ENCODE measurements at regions not wholly inside any gene's neighbourhood (a gene's known extent, or its start where the extent isn't known, plus 50 kb on each side); places are given as distances from the start of the nearest gene placed in this dataset.

DNA sequence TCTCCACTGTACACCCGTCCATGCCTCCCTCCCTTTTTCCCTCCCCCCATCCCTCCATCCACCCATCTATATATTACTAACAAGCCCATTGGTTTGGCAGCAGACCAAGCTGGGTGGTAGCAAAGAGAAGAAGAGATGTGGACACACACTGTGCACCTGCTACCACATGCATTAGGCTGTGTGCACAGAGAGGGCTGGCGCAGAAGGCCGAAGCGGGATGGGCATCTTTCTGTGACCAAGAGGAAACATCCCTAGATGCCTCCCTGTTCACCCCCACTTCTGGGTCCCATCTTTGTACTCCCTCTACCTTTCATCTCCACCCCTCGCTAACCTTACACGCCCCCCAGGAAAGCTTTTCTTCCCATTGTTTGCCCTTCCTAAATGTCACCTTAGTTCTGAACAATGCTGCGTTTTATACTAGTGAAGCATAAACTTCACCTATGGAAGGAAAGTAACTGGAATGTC, 64.9 kb upstream of the AFDN start:
- POLR2A ChIA-PET (ENCODE audit: unreplicated experiment), result no interaction called here
- H3K9me2 ChIP-seq (ENCODE audit: insufficient read depth), result no peaks in the 10 kb centered on the region
- TF ChIP-seq EZH2 (IDR thresholded peaks at IDR 0.05; ENCODE audit: low read depth), result no peak
- TF ChIP-seq, protein P1, sequence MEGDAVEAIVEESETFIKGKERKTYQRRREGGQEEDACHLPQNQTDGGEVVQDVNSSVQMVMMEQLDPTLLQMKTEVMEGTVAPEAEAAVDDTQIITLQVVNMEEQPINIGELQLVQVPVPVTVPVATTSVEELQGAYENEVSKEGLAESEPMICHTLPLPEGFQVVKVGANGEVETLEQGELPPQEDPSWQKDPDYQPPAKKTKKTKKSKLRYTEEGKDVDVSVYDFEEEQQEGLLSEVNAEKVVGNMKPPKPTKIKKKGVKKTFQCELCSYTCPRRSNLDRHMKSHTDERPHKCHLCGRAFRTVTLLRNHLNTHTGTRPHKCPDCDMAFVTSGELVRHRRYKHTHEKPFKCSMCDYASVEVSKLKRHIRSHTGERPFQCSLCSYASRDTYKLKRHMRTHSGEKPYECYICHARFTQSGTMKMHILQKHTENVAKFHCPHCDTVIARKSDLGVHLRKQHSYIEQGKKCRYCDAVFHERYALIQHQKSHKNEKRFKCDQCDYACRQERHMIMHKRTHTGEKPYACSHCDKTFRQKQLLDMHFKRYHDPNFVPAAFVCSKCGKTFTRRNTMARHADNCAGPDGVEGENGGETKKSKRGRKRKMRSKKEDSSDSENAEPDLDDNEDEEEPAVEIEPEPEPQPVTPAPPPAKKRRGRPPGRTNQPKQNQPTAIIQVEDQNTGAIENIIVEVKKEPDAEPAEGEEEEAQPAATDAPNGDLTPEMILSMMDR (conservative IDR thresholded peaks at IDR 0.05), result no peak
- H3K9me3 ChIP-seq (ENCODE audit: insufficient read depth, low read depth), result no peaks in the 10 kb centered on the region
- CTCF ChIA-PET, result no interaction called here
- H2AFZ ChIP-seq, result no peak overlapping the region
- no peak overlapping the region for H3K27ac ChIP-seq
- no peak overlapping the region for H3K4me2 ChIP-seq
- intact Hi-C loops (cut with micrococcal nuclease; ENCODE audit: unreplicated experiment), result no loop called here
- no peaks in the 10 kb centered on the region for H3K79me2 ChIP-seq (ENCODE audit: low read depth)
- no TSS peak for BruUV-seq (replicated peaks)
- no peaks in the 10 kb centered on the region for H3K36me3 ChIP-seq (ENCODE audit: low read depth)
- H3K4me1 ChIP-seq (replicated peaks; ENCODE audit: insufficient read depth), result no peaks in the 10 kb centered on the region
- no peaks in the 10 kb centered on the region for H3F3A ChIP-seq (ENCODE audit: insufficient read depth, low read depth)
- no peak overlapping the region for H3K4me3 ChIP-seq
- peaks cover 15% of the 10 kb centered on the region; the same call in 1 of the 2 replicates for H3K27me3 ChIP-seq (ENCODE audit: insufficient read depth, low read depth)
- no peaks in the 10 kb centered on the region for H4K20me1 ChIP-seq (ENCODE audit: insufficient read depth)
- DNase-seq, result no peak

DNA sequence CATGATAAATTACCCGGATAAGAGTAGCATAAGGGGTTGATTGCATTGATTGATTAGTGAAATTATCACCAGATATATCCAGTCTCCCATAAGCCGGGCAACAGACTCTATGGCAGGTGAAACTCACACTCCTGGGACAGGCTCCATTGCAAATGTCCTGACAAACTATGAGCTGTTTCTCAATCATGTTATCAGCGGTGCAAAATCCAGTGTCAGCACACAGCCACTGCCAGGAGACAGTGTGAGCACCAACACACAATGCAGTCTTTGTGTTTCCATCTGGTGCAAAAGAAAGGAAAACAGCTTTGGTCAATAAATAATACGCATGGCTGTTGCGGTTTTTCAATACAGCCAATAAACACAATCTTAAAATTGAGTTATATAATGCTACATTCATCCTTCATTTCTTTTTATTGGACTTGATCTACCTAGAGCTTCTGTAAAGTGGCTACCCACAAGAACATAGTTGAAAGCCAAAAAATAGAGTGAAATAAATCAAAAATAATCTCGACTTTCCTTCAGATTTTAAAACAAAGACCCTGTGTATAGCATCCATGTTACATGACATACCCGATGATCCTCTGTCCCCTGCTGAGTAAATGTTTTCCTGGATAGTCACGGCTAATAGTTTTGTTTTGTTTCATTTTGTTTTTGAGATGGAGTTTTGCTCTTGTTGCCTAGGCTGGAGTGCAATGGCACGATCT, 64.3 kb upstream of the AFDN start:
- Histone ChIP-seq H3F3A (ENCODE audit: insufficient read depth, low read depth) (no peaks in the 10 kb centered on the region), H3K9me3 (ENCODE audit: insufficient read depth, low read depth) (no peaks in the 10 kb centered on the region), H3K4me3 (no peak overlapping the region), H3K27ac (no peak overlapping the region), H2AFZ (no peak overlapping the region), H3K27me3 (ENCODE audit: insufficient read depth, low read depth) (peaks cover 15% of the 10 kb centered on the region; the same call in 1 of the 2 replicates), H3K79me2 (ENCODE audit: low read depth) (no peaks in the 10 kb centered on the region), H4K20me1 (ENCODE audit: insufficient read depth) (no peaks in the 10 kb centered on the region), H3K9me2 (ENCODE audit: insufficient read depth) (no peaks in the 10 kb centered on the region), H3K4me1 (replicated peaks; ENCODE audit: insufficient read depth) (no peaks in the 10 kb centered on the region), H3K36me3 (ENCODE audit: low read depth) (no peaks in the 10 kb centered on the region), H3K4me2 (no peak overlapping the region)
- no TSS peak for BruUV-seq (replicated peaks)
- ChIA-PET POLR2A (ENCODE audit: unreplicated experiment) (no interaction called here), CTCF (no interaction called here)
- DNase-seq, result no peak
- intact Hi-C loops (cut with micrococcal nuclease; ENCODE audit: unreplicated experiment), result no loop called here
- TF ChIP-seq EZH2 (IDR thresholded peaks at IDR 0.05; ENCODE audit: low read depth), result no peak
- TF ChIP-seq, protein P1 (conservative IDR thresholded peaks at IDR 0.05), result no peak

DNA sequence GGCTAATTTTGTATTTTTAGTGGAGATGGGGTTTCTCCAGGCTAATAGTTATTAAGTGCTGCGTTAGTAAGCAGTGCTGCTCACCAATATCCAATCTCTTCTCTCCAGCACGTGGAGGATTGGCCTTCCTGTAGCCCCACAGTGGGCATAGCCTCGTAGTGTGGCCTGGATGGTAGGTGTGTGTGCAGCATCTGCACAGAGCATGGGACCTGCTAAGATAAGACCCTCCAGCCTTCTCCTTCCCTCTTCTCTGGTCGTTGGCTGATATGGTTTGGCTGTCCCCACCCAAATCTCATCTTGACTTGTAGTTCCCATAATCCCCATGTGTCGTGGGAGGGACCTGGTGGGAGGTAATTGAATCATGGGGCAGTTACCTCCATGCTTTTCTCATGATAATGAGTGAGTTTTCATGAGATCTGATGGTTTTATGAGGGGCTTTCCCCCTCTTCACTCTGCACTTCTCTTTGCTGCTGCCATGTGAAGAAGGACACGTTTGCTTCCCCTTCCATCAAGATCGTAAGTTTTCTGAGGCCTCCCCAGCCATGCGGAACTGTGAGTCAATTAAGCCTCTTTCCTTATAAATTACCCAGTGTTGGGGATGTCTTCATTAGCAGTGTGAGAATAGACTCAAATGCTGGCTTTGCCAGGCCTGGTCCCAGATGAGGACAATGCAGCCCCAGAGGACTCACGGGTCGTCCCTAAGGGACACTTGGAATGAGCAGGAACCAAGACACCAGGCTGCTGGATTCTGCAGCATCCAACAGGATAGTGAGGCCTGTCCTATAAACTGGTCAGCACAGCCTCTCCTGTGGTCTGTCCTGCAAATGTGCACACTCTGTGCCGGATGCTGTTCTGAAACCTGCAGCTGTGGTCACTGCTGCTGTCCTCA, 63.4 kb upstream of the AFDN start:
- H3F3A ChIP-seq (ENCODE audit: insufficient read depth, low read depth), result no peaks in the 10 kb centered on the region
- TF ChIP-seq, protein P1 (conservative IDR thresholded peaks at IDR 0.05), result no peak
- TF ChIP-seq EZH2 (IDR thresholded peaks at IDR 0.05; ENCODE audit: low read depth), result no peak
- no peak overlapping the region for H3K27ac ChIP-seq
- DNase-seq, result no peak
- ChIA-PET CTCF (no interaction called here), POLR2A (ENCODE audit: unreplicated experiment) (no interaction called here)
- no peak overlapping the region for H3K4me2 ChIP-seq
- H3K4me3 ChIP-seq, result no peak overlapping the region
- intact Hi-C loops (cut with micrococcal nuclease; ENCODE audit: unreplicated experiment), result no loop called here
- H3K27me3 ChIP-seq (ENCODE audit: insufficient read depth, low read depth), result peaks cover 13% of the 10 kb centered on the region; the same call in 1 of the 2 replicates
- H3K36me3 ChIP-seq (ENCODE audit: low read depth), result no peaks in the 10 kb centered on the region
- H3K9me3 ChIP-seq (ENCODE audit: insufficient read depth, low read depth), result no peaks in the 10 kb centered on the region
- no peaks in the 10 kb centered on the region for H3K79me2 ChIP-seq (ENCODE audit: low read depth)
- H3K4me1 ChIP-seq (replicated peaks; ENCODE audit: insufficient read depth), result no peaks in the 10 kb centered on the region
- no peaks in the 10 kb centered on the region for H3K9me2 ChIP-seq (ENCODE audit: insufficient read depth)
- H2AFZ ChIP-seq, result no peak overlapping the region
- BruUV-seq (replicated peaks), result no TSS peak
- H4K20me1 ChIP-seq (ENCODE audit: insufficient read depth), result no peaks in the 10 kb centered on the region
